HG03342 (cell line): ENCODE measurements at regions not wholly inside any gene's neighbourhood (a gene's known extent, or its start where the extent isn't known, plus 50 kb on each side); places are given as distances from the start of the nearest gene placed in this dataset.

ENCODE experiments used
- ATAC-seq: cut with Tn5 transposase; IDR thresholded peaks from one replicate; pipeline ENCODE4 v1.9.1; 2021; ENCODE audit warnings: mild to moderate bottlenecking, moderate library complexity; ENCODE audit not compliant: unreplicated experiment

- no peak for ATAC-seq
These were observed 156.4 kb upstream of the FOXF1 start for GRCh38 chr16:86353948-86354347.

GRCh38 chr16:86354641-86355513, 155.4 kb upstream of the FOXF1 start:
- ATAC-seq, result no peak

- no peak for ATAC-seq
These were observed 154.8 kb upstream of the FOXF1 start for GRCh38 chr16:86355531-86355930.

- ATAC-seq, result no peak
These were observed 154.4 kb upstream of the FOXF1 start for GRCh38 chr16:86355951-86356350.

GRCh38 chr16:86356804-86357203, 153.5 kb upstream of the FOXF1 start:
- ATAC-seq, result no peak

GRCh38 chr16:86357303-86357702, 153.0 kb upstream of the FOXF1 start:
- no peak for ATAC-seq

GRCh38 chr16:86357950-86358349, 152.4 kb upstream of the FOXF1 start:
- no peak for ATAC-seq

- no peak for ATAC-seq
These were observed 150.8 kb upstream of the FOXF1 start for GRCh38 chr16:86359571-86359970.

- ATAC-seq, result no peak
These were observed 148.0 kb upstream of the FOXF1 start for GRCh38 chr16:86362155-86362849.

- no peak for ATAC-seq
These were observed 147.3 kb upstream of the FOXF1 start for GRCh38 chr16:86363057-86363490.

- no peak for ATAC-seq
These were observed 146.3 kb upstream of the FOXF1 start for GRCh38 chr16:86363836-86364618.

- no peak for ATAC-seq
These were observed 145.5 kb upstream of the FOXF1 start for GRCh38 chr16:86364653-86365380.

GRCh38 chr16:86365513-86366273, 144.6 kb upstream of the FOXF1 start:
- ATAC-seq, result no peak

- no peak for ATAC-seq
These were observed 143.8 kb upstream of the FOXF1 start for GRCh38 chr16:86366481-86366880.

GRCh38 chr16:86367291-86368072, 142.8 kb upstream of the FOXF1 start:
- ATAC-seq, result no peak

GRCh38 chr16:86368261-86368660, 142.1 kb upstream of the FOXF1 start:
- no peak for ATAC-seq

GRCh38 chr16:86370062-86370461, 140.3 kb upstream of the FOXF1 start:
- no peak for ATAC-seq

- ATAC-seq, result no peak
These were observed 139.1 kb upstream of the FOXF1 start for GRCh38 chr16:86371083-86371803.

- no peak for ATAC-seq
These were observed 138.1 kb upstream of the FOXF1 start for GRCh38 chr16:86372193-86372592.
